SW 1271 (cell line): ENCODE measurements at regions not wholly inside any gene's neighbourhood (a gene's known extent, or its start where the extent isn't known, plus 50 kb on each side); places are given as distances from the start of the nearest gene placed in this dataset.

Experiments used
- DNase-seq, 2 experiments: peaks; one replicate each; lab custom pipeline; 2025; lab: John Stamatoyannopoulos, UW

GRCh38 chr4:74692972-74693371 lies 101.4 kb downstream of the BTC start:
- DNase-seq: no peak
